ENCODE measurements at regions not wholly inside any gene's neighbourhood (a gene's known extent, or its start where the extent isn't known, plus 50 kb on each side); places are given as distances from the start of the nearest gene placed in this dataset.

- intact Hi-C loops (cut with DNase I; ENCODE audit: low total_unique reads): no loop called here
- no peaks in the 10 kb centered on the region for H3K4me1 ChIP-seq
- H3K27me3 ChIP-seq: no peaks in the 10 kb centered on the region
- no peak for TF ChIP-seq POLR2A (IDR thresholded peaks at IDR 0.05)
- no peak for TF ChIP-seq CTCF (IDR thresholded peaks at IDR 0.05)
- no peak for TF ChIP-seq POLR2AphosphoS5 (IDR thresholded peaks at IDR 0.05)
- no peak for DNase-seq (ENCODE audit: low spot score in 2 of 2)
- no peaks in the 10 kb centered on the region for H3K36me3 ChIP-seq
- no peak overlapping the region for H3K27ac ChIP-seq
- H3K9me3 ChIP-seq: no peaks in the 10 kb centered on the region
- no peak overlapping the region for H3K4me3 ChIP-seq
Measured at GRCh38 chr6:25051083-25051482, 115.3 kb upstream of the RIPOR2 start.

GRCh38 chr6:25052181-25052580 is 116.4 kb upstream of the RIPOR2 start:
- H3K27ac ChIP-seq: no peak overlapping the region
- H3K4me1 ChIP-seq: no peaks in the 10 kb centered on the region
- no peak overlapping the region for H3K4me3 ChIP-seq
- no peak for DNase-seq (ENCODE audit: low spot score in 2 of 2)
- H3K36me3 ChIP-seq: no peaks in the 10 kb centered on the region
- intact Hi-C loops (cut with DNase I; ENCODE audit: low total_unique reads): no loop called here
- no peaks in the 10 kb centered on the region for H3K9me3 ChIP-seq
- TF ChIP-seq CTCF (IDR thresholded peaks at IDR 0.05) (no peak), POLR2AphosphoS5 (IDR thresholded peaks at IDR 0.05) (no peak), POLR2A (IDR thresholded peaks at IDR 0.05) (no peak)
- no peaks in the 10 kb centered on the region for H3K27me3 ChIP-seq

GRCh38 chr6:25053875-25054371 is 118.2 kb upstream of the RIPOR2 start:
- H3K9me3 ChIP-seq: no peaks in the 10 kb centered on the region
- peak overlapping the region; percentile 23 to 41 for H3K27ac ChIP-seq
- no peak overlapping the region for H3K4me3 ChIP-seq
- H3K4me1 ChIP-seq: no peaks in the 10 kb centered on the region
- H3K27me3 ChIP-seq: no peaks in the 10 kb centered on the region
- intact Hi-C loops (cut with DNase I; ENCODE audit: low total_unique reads): no loop called here
- TF ChIP-seq POLR2A (IDR thresholded peaks at IDR 0.05): no peak
- TF ChIP-seq POLR2AphosphoS5 (IDR thresholded peaks at IDR 0.05): no peak
- TF ChIP-seq CTCF (IDR thresholded peaks at IDR 0.05): no peak
- H3K36me3 ChIP-seq: no peaks in the 10 kb centered on the region
- DNase-seq (ENCODE audit: low spot score in 2 of 2): no peak

GRCh38 chr6:25054469-25054868 is 118.7 kb upstream of the RIPOR2 start:
- H3K9me3 ChIP-seq: no peaks in the 10 kb centered on the region
- no peaks in the 10 kb centered on the region for H3K4me1 ChIP-seq
- H3K36me3 ChIP-seq: no peaks in the 10 kb centered on the region
- TF ChIP-seq CTCF (IDR thresholded peaks at IDR 0.05) (no peak), POLR2A (IDR thresholded peaks at IDR 0.05) (no peak), POLR2AphosphoS5 (IDR thresholded peaks at IDR 0.05) (no peak)
- peak overlapping the region; percentile 23 to 53 for H3K27ac ChIP-seq
- H3K4me3 ChIP-seq: no peak overlapping the region
- intact Hi-C loops (cut with DNase I; ENCODE audit: low total_unique reads): no loop called here
- DNase-seq (ENCODE audit: low spot score in 2 of 2): no peak
- no peaks in the 10 kb centered on the region for H3K27me3 ChIP-seq

GRCh38 chr6:25056130-25056529 is 120.4 kb upstream of the RIPOR2 start:
- Histone ChIP-seq H3K36me3 (no peaks in the 10 kb centered on the region), H3K4me3 (no peak overlapping the region), H3K4me1 (no peaks in the 10 kb centered on the region), H3K9me3 (no peaks in the 10 kb centered on the region), H3K27me3 (no peaks in the 10 kb centered on the region), H3K27ac (no peak overlapping the region)
- TF ChIP-seq POLR2A (IDR thresholded peaks at IDR 0.05) (no peak), CTCF (IDR thresholded peaks at IDR 0.05) (no peak), POLR2AphosphoS5 (IDR thresholded peaks at IDR 0.05) (no peak)
- no peak for DNase-seq (ENCODE audit: low spot score in 2 of 2)
- intact Hi-C loops (cut with DNase I; ENCODE audit: low total_unique reads): no loop called here
